ENCODE measurements at regions not wholly inside any gene's neighbourhood (a gene's known extent, or its start where the extent isn't known, plus 50 kb on each side); places are given as distances from the start of the nearest gene placed in this dataset.
A peak's percentile ranks its signal among the peaks of the same experiment; 100 is the strongest.

DNA sequence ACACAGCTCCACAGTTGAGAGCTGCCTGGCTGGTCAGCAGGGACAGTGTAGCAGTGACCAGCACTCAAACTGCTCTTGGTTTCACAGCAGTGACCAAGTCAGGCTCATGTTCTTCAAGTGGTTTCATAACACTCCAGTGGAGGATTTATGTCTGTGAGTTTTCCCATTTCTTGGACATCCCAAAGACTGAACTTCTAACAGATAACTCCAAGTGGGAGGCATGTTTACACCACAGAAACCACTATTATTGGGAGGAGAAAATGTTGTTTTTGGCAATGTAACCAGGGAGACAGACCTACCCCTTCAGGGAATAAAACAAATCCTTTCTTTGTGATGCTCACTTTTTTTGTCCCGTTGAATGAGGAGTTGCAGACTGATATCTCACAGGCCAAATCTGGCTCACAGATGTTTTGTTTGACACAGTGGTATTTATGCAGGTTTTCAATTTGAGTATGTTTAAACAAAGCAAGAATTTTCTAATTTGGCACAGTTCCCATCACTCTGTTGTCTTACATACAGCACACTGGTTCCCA, 141.5 kb downstream of the RMI1 start:
- Histone ChIP-seq H3K36me3 (ENCODE audit: control insufficient read depth in 2 of 2, insufficient read depth in 2 of 2, low read length in 1 of 2) (no peaks in the 10 kb centered on the region), H3K4me3 (ENCODE audit: low read length in 2 of 2) (no peak overlapping the region), H3K9me3 (ENCODE audit: control insufficient read depth in 2 of 2, insufficient read depth in 1 of 2, low read length in 1 of 2) (no peaks in the 10 kb centered on the region), H3K27me3 (ENCODE audit: control insufficient read depth in 2 of 2, insufficient read depth in 1 of 2, low read length in 1 of 2) (no peaks in the 10 kb centered on the region), H3K27ac (ENCODE audit: low read depth in 1 of 2, low read length in 1 of 2) (no peak overlapping the region), H3K4me1 (ENCODE audit: control insufficient read depth in 2 of 2, insufficient read depth in 2 of 2, low read length in 2 of 2) (no peaks in the 10 kb centered on the region)
- DNase-seq (ENCODE audit: low read depth in 6 of 9, low spot score in 9 of 9) = no peak
- WGBS = 91% methylated on average over 1 of the region's 1 CpG

DNA sequence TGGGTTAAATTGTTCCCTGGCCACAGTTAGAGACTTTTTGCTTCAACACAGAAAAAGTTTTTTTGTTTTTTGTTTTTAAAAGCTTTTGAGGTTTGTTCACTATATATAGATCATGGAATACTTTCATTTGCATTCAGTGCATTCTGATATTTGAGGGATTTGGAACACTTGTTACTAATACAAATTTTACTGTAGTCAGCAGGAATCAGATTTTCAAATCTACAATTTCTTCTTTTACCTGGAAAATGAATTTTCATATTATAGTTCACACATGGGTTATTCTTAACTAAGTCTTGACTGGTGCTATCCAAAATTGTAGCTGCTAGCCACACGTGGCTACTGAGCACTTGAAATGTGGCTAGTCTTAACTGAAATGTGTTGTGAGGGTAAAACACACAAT, 142.0 kb downstream of the RMI1 start:
- no peak for DNase-seq (ENCODE audit: low read depth in 6 of 9, low spot score in 9 of 9)
- Histone ChIP-seq H3K4me3 (ENCODE audit: low read length in 2 of 2) (no peak overlapping the region), H3K4me1 (ENCODE audit: control insufficient read depth in 2 of 2, insufficient read depth in 2 of 2, low read length in 2 of 2) (no peaks in the 10 kb centered on the region), H3K27ac (ENCODE audit: low read depth in 1 of 2, low read length in 1 of 2) (no peak overlapping the region), H3K27me3 (ENCODE audit: control insufficient read depth in 2 of 2, insufficient read depth in 1 of 2, low read length in 1 of 2) (no peaks in the 10 kb centered on the region), H3K36me3 (ENCODE audit: control insufficient read depth in 2 of 2, insufficient read depth in 2 of 2, low read length in 1 of 2) (no peaks in the 10 kb centered on the region), H3K9me3 (ENCODE audit: control insufficient read depth in 2 of 2, insufficient read depth in 1 of 2, low read length in 1 of 2) (no peaks in the 10 kb centered on the region)
- WGBS = 90% methylated on average over 1 of the region's 1 CpG

DNA sequence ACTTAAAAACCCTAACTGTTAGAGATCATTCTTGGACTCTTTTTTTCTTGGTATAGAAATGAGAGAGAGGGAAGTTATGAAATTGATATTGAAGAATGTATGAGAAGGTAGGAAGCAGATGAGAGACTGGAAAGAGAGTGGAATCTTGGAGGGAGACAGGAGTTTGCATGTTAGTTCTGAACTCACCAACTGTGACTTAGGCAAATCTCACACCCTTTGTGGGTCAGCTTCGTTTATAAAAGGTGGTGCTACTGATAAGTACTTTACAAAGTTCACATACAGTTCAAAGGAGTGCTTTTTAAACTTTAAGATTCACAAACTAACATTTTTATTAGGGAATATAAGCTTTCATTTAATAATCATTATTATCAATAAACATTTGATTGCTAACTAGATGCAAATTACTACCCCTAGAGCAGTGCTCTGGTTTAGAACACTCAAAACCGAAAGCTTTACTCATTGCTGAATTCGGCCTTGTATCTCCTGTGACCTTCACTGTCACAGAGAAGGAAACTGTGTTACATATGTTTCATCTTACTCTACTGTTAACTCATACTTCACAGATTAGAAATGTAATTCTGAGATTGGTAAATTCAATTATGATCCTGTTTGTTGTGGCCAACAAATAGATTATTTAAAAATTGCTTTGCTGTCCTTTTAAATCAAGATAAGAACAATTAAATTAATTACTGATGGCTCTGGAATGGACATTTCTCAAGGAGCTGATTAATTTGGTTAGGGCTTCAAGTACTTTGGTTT, 143.2 kb downstream of the RMI1 start:
- Histone ChIP-seq H3K4me3 (ENCODE audit: low read length in 2 of 2) (no peak overlapping the region), H3K4me1 (ENCODE audit: control insufficient read depth in 2 of 2, insufficient read depth in 2 of 2, low read length in 2 of 2) (no peaks in the 10 kb centered on the region), H3K36me3 (ENCODE audit: control insufficient read depth in 2 of 2, insufficient read depth in 2 of 2, low read length in 1 of 2) (no peaks in the 10 kb centered on the region), H3K27ac (ENCODE audit: low read depth in 1 of 2, low read length in 1 of 2) (no peak overlapping the region), H3K9me3 (ENCODE audit: control insufficient read depth in 2 of 2, insufficient read depth in 1 of 2, low read length in 1 of 2) (no peaks in the 10 kb centered on the region), H3K27me3 (ENCODE audit: control insufficient read depth in 2 of 2, insufficient read depth in 1 of 2, low read length in 1 of 2) (no peaks in the 10 kb centered on the region)
- WGBS = 87% methylated on average over 3 of the region's 3 CpGs
- no peak for DNase-seq (ENCODE audit: low read depth in 6 of 9, low spot score in 9 of 9)

DNA sequence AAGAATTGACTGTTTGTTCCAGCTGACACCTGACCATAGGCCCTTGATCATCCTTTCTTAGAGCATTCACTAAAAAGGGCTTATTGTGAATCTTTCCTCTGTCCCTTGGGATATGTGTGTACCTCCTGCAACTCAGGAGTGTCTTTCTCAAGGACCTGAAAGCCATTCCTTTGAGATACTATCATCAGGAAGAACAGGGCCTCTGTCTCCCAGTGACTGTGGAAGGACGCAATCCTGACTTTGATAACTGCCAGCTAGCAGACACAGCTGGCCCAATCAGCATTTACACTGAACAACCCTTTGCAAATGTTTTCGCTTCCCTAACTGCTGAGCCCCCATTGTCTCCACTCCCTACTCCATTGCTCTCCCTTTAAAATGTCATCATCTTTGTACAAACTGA, 144.4 kb downstream of the RMI1 start:
- Histone ChIP-seq H3K4me3 (ENCODE audit: low read length in 2 of 2) (no peak overlapping the region), H3K36me3 (ENCODE audit: control insufficient read depth in 2 of 2, insufficient read depth in 2 of 2, low read length in 1 of 2) (no peaks in the 10 kb centered on the region), H3K27me3 (ENCODE audit: control insufficient read depth in 2 of 2, insufficient read depth in 1 of 2, low read length in 1 of 2) (no peaks in the 10 kb centered on the region), H3K4me1 (ENCODE audit: control insufficient read depth in 2 of 2, insufficient read depth in 2 of 2, low read length in 2 of 2) (no peaks in the 10 kb centered on the region), H3K27ac (ENCODE audit: low read depth in 1 of 2, low read length in 1 of 2) (no peak overlapping the region), H3K9me3 (ENCODE audit: control insufficient read depth in 2 of 2, insufficient read depth in 1 of 2, low read length in 1 of 2) (no peaks in the 10 kb centered on the region)
- no peak for DNase-seq (ENCODE audit: low read depth in 6 of 9, low spot score in 9 of 9)
- 98% methylated on average over 2 of the region's 2 CpGs for WGBS

DNA sequence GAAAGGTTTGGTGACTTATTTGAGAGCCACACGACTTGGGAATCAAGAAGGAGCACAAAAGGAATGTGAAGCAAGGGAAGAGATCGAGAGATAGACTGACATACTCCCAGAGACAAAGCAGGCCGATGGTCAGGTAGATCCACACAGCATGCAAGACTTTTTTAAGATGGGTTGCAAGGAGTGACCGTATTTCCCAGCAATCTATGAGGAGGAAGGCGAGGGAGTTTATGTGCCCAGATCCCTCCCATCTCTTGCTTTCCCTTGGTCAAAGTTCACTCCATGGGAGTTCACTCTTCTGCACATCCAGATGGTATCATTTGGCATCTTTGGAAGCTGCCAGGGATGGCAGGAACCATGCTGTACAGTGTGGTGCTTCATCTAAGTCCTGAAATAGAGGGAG, 148.9 kb downstream of the RMI1 start:
- Histone ChIP-seq H3K27ac (ENCODE audit: low read depth in 1 of 2, low read length in 1 of 2) (no peak overlapping the region), H3K9me3 (ENCODE audit: control insufficient read depth in 2 of 2, insufficient read depth in 1 of 2, low read length in 1 of 2) (no peaks in the 10 kb centered on the region), H3K4me3 (ENCODE audit: low read length in 2 of 2) (no peak overlapping the region), H3K4me1 (ENCODE audit: control insufficient read depth in 2 of 2, insufficient read depth in 2 of 2, low read length in 2 of 2) (no peaks in the 10 kb centered on the region), H3K36me3 (ENCODE audit: control insufficient read depth in 2 of 2, insufficient read depth in 2 of 2, low read length in 1 of 2) (no peaks in the 10 kb centered on the region), H3K27me3 (ENCODE audit: control insufficient read depth in 2 of 2, insufficient read depth in 1 of 2, low read length in 1 of 2) (no peaks in the 10 kb centered on the region)
- no peak for DNase-seq (ENCODE audit: low read depth in 6 of 9, low spot score in 9 of 9)
- WGBS = 76% methylated on average over 5 of the region's 5 CpGs

DNA sequence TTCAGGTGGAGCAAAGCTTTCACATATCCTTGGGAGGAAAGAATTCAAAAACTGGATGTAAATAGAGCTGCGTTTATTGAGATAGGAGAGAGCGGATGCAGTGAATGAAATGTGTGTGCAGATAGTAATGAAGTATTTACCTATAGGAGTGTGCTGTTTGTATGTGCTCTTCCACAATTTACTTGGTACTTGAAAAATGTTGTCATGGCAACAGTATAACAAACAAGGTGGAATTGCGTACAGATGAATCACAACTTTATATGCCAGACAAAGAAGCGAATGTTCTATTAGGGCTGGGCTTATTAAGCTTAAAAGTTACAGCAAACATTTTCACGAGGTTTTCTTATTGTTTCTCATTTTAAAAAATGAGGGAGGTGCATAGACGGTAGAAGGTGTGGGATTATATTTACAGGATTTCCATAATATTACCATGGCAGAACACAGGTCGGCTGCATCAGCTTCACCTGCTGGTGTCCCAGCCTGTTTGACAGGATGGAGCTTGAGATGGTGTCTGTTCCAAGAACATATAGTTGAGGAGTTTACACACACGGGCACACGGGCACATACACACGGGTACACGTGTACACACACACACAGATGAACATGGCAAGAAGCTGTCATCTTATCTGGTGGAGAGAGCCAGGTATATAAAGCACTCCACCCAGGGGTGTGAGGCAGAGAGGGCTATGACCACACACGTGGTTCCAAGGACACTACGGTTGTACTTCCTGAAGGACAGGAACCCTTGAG, 155.7 kb downstream of the RMI1 start:
- Histone ChIP-seq H3K4me3 (ENCODE audit: low read length in 2 of 2) (no peak overlapping the region), H3K27ac (ENCODE audit: low read depth in 1 of 2, low read length in 1 of 2) (no peak overlapping the region), H3K4me1 (ENCODE audit: control insufficient read depth in 2 of 2, insufficient read depth in 2 of 2, low read length in 2 of 2) (no peaks in the 10 kb centered on the region), H3K27me3 (ENCODE audit: control insufficient read depth in 2 of 2, insufficient read depth in 1 of 2, low read length in 1 of 2) (peaks cover 7 to 23% of the 10 kb centered on the region in 2 donors), H3K9me3 (ENCODE audit: control insufficient read depth in 2 of 2, insufficient read depth in 1 of 2, low read length in 1 of 2) (no peaks in the 10 kb centered on the region), H3K36me3 (ENCODE audit: control insufficient read depth in 2 of 2, insufficient read depth in 2 of 2, low read length in 1 of 2) (no peaks in the 10 kb centered on the region)
- DNase-seq (ENCODE audit: low read depth in 6 of 9, low spot score in 9 of 9) = no peak
- WGBS = 89% methylated on average over 13 of the region's 13 CpGs

DNA sequence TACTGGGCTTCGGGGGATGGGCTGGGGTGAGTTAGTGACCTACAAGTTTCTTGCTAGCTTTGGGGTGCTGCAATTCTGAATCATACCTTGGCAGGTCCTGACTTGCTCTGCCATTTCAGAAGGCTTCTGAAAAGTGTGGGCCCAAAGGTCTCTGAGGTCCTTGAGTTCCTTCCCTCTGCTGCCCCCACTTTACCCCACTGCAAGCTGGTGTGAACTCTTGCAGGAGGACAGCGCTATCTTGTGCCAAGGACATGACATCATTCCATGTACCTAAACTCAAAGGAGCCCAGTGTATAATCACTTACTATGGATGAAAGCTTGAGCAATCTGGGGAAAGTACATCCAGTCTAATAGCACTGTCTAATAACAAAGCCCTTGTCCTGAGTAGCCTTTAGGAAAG, 157.4 kb downstream of the RMI1 start:
- Histone ChIP-seq H3K27me3 (ENCODE audit: control insufficient read depth in 2 of 2, insufficient read depth in 1 of 2, low read length in 1 of 2) (peaks cover 13 to 33% of the 10 kb centered on the region in 2 donors), H3K27ac (ENCODE audit: low read depth in 1 of 2, low read length in 1 of 2) (no peak overlapping the region), H3K36me3 (ENCODE audit: control insufficient read depth in 2 of 2, insufficient read depth in 2 of 2, low read length in 1 of 2) (no peaks in the 10 kb centered on the region), H3K4me3 (ENCODE audit: low read length in 2 of 2) (no peak overlapping the region), H3K4me1 (ENCODE audit: control insufficient read depth in 2 of 2, insufficient read depth in 2 of 2, low read length in 2 of 2) (no peaks in the 10 kb centered on the region), H3K9me3 (ENCODE audit: control insufficient read depth in 2 of 2, insufficient read depth in 1 of 2, low read length in 1 of 2) (no peaks in the 10 kb centered on the region)
- DNase-seq (ENCODE audit: low read depth in 6 of 9, low spot score in 9 of 9) = no peak
- WGBS = 95% methylated on average over 2 of the region's 2 CpGs

DNA sequence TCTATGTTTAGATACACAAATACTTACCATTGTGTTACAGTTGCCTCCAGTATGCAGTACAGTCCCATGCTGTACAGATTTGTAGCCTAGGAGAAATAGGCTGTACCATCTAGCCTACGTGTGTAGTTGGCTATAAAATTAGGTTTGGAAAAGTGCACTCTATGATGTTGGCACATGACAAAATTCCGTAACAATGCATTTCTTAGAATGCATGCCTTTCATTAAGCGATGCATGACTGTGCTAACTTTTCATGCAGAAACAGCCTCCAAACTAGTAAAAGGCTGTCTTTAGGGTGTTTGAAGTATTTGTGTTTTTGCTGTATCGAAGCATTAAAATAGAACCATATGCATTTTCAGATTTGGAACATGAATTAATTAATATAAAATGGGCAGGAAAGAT, 157.9 kb downstream of the RMI1 start:
- no peaks in the 10 kb centered on the region for H3K4me1 ChIP-seq (ENCODE audit: control insufficient read depth in 2 of 2, insufficient read depth in 2 of 2, low read length in 2 of 2)

DNA sequence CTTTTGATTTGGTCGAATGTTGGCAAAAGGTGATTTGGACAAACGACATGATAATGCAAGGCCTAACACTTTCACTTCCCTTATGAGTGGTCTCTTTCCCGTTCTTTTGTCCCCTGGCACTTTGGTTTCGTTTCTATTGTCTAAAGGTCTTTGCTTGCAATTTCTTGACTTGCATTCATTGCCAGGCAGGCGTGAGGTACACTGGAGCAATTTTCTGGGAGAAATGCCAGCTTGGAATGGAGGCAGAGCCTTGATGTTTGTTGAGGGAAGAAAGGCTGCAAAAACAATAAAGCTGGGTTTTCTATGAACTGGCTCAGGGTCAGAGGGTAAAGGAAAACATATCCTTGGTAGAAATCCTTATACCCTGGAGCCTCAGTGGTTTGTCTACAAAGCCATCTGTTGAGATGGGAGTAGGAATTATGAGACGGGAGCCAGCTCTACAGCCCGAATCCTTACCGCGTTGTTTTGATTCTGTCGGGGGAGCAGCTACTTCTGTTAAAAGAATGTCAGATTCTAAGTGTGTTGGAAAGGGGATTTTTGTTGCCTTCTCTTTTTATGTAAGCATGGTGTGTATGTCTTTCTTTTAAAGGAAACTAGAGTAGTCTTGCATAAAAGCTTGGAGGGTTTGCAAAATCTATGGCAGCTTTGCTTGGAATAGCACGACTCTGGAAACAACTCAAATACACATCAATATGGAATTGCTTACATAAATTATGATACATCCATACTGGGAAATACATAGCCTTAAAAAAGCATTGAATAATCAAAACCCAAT, 158.9 kb downstream of the RMI1 start:
- Histone ChIP-seq H3K9me3 (ENCODE audit: control insufficient read depth in 2 of 2, insufficient read depth in 1 of 2, low read length in 1 of 2) (no peaks in the 10 kb centered on the region), H3K36me3 (ENCODE audit: control insufficient read depth in 2 of 2, insufficient read depth in 2 of 2, low read length in 1 of 2) (no peaks in the 10 kb centered on the region), H3K4me1 (ENCODE audit: control insufficient read depth in 2 of 2, insufficient read depth in 2 of 2, low read length in 2 of 2) (no peaks in the 10 kb centered on the region), H3K27ac (ENCODE audit: low read depth in 1 of 2, low read length in 1 of 2) (no peak overlapping the region), H3K4me3 (ENCODE audit: low read length in 2 of 2) (no peak overlapping the region), H3K27me3 (ENCODE audit: control insufficient read depth in 2 of 2, insufficient read depth in 1 of 2, low read length in 1 of 2) (peaks cover 18 to 37% of the 10 kb centered on the region in 2 donors)
- WGBS = 86% methylated on average over 11 of the region's 11 CpGs
- peak in 1 of 9 donors; percentile 16 for DNase-seq (ENCODE audit: low read depth in 6 of 9, low spot score in 9 of 9)

More for the DNA sequence above, 157.9 kb downstream of the RMI1 start:
- Histone ChIP-seq H3K9me3 (ENCODE audit: control insufficient read depth in 2 of 2, insufficient read depth in 1 of 2, low read length in 1 of 2) (no peaks in the 10 kb centered on the region), H3K36me3 (ENCODE audit: control insufficient read depth in 2 of 2, insufficient read depth in 2 of 2, low read length in 1 of 2) (no peaks in the 10 kb centered on the region), H3K27me3 (ENCODE audit: control insufficient read depth in 2 of 2, insufficient read depth in 1 of 2, low read length in 1 of 2) (peaks cover 18 to 37% of the 10 kb centered on the region in 2 donors), H3K27ac (ENCODE audit: low read depth in 1 of 2, low read length in 1 of 2) (no peak overlapping the region), H3K4me3 (ENCODE audit: low read length in 2 of 2) (no peak overlapping the region)
- 93% methylated on average over 4 of the region's 4 CpGs for WGBS
- no peak for DNase-seq (ENCODE audit: low read depth in 6 of 9, low spot score in 9 of 9)
